GM23338 (cell line): ENCODE measurements at regions not wholly inside any gene's neighbourhood (a gene's known extent, or its start where the extent isn't known, plus 50 kb on each side); places are given as distances from the start of the nearest gene placed in this dataset.

Experiments
- EZH2phosphoT487 ChIP-seq: fragments of 200-600 bp; sonication (generic); IDR thresholded peaks from one replicate; pipeline ENCODE4 v1.8.1; 2018; ENCODE audit warnings: antibody characterized with exemption; ENCODE audit not compliant: unreplicated experiment
- TF ChIP-seq, protein P1 (sequence below), 2 experiments: fragments of 200-600 bp in 1 of 2; sonication (generic) in 1 of 2; conservative IDR thresholded peaks; 2 replicates each; pipeline versions ENCODE4 v1.5.1 to v1.6.1; 2016 to 2017; ENCODE audit warnings: antibody characterized with exemption in 2 of 2, low read depth in 2 of 2, mild to moderate bottlenecking in 2 of 2, moderate library complexity in 1 of 2

DNA sequence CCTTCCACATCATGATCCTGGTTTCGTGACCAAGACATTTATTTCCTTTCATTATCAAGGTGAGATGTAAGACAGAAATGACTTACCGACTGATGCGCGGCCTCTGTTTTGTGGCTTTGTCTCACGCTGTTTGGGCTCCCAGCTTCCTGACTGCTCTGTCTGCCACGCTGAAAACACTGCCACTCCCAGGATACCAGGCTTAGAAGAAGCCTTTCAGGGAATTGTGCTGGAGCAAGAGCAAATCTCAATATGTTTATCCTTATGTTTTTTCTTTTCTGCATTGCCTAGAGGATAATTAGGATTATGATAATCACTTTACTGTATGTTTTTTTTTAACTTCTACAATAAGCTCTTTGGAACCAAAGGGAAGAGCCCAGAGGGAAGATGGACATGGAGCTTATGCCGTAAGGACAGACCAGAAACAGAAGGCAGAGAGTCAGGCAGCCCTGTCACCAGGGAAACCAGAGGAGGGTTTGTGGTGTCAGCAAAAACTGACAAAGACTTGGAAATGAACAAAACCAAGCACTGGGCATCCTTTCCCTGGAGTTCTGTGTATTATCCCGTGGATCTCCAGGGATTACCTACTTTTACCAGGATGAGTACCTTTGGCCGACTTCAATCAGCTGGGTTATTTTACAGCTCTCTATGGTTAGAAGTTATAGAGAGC is 68.2 kb upstream of the ISX start:
- no peak for TF ChIP-seq EZH2phosphoT487
- TF ChIP-seq, protein P1, sequence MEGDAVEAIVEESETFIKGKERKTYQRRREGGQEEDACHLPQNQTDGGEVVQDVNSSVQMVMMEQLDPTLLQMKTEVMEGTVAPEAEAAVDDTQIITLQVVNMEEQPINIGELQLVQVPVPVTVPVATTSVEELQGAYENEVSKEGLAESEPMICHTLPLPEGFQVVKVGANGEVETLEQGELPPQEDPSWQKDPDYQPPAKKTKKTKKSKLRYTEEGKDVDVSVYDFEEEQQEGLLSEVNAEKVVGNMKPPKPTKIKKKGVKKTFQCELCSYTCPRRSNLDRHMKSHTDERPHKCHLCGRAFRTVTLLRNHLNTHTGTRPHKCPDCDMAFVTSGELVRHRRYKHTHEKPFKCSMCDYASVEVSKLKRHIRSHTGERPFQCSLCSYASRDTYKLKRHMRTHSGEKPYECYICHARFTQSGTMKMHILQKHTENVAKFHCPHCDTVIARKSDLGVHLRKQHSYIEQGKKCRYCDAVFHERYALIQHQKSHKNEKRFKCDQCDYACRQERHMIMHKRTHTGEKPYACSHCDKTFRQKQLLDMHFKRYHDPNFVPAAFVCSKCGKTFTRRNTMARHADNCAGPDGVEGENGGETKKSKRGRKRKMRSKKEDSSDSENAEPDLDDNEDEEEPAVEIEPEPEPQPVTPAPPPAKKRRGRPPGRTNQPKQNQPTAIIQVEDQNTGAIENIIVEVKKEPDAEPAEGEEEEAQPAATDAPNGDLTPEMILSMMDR (conservative IDR thresholded peaks at IDR 0.05; ENCODE audit: low read depth in 2 of 2), result no peak
